ENCODE measurements at regions not wholly inside any gene's neighbourhood (a gene's known extent, or its start where the extent isn't known, plus 50 kb on each side); places are given as distances from the start of the nearest gene placed in this dataset.
A peak's percentile ranks its signal among the peaks of the same experiment; 100 is the strongest.

DNA sequence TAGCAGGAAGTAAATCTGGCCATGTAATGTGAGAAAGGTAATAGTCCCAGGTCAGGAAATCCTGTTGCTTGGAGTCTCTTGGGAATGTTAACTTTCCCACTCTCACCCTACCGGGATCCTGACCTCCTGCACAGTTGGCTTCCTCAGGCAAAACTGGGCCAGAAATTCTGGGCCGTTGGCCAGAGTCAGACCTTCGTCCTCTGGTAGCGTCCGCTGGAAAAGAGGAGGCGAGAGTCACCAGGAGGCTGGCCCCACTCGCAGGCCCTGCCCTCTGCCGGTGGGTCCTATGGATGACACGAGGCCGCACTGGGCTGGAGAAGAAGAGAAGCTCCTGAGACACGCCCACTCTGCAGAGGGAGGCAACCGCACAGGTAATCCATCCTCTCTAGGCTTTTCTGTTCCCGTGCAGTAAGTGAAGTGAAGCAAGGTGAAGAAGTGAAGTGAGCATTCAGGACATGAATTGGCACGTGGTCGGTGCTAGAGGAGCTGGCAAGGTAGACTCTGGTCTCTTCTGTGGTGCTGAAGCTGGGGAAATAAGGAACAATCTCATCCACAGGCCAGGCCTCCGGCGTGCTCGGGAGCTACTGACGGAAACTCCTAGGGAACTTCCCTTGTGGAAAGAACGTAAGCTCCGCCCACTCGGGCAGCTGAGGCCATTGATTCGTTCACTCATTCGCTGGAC, 182.7 kb upstream of the GLI2 start:
- H3K4me3 ChIP-seq (replicated peaks in 1 of 3; ENCODE audit: insufficient read depth in 1 of 3, low read depth in 2 of 3, low read length in 3 of 3): peak overlapping the region in 1 of 3 experiments; percentile 20; a peak in 3 of 6 replicates
- intact Hi-C loops (cut with micrococcal nuclease; ENCODE audit: unreplicated experiment): loop anchor here (1.0 to 5.0 kb wide), 5 partner anchors 36 to 210 kb away; no protein-coding TSS in a partner anchor
- ChIA-PET CTCF (ENCODE audit: low intra/inter-chr PET ratio, low total read pairs) (interaction anchor here (0.5 to 2.4 kb wide), 9 partner anchors 24 to 210 kb away, joined by 3 to 17 read pairs (median 6); no protein-coding TSS in a partner anchor), POLR2A (interaction anchor here (0.6 to 6.3 kb wide), 9 partner anchors 12 to 209 kb away, joined by 3 to 105 read pairs (median 3); no protein-coding TSS in a partner anchor)
- H3K9ac ChIP-seq (ENCODE audit: insufficient read depth, low read depth, low read length): peak overlapping the region; percentile 40; the same call in 1 of the 2 replicates
- H3K4me1 ChIP-seq (ENCODE audit: insufficient read depth, low read length): peaks cover 92% of the 10 kb centered on the region
- H4K20me1 ChIP-seq (ENCODE audit: insufficient read depth, low read length): no peaks in the 10 kb centered on the region
- 16% methylated on average over 23 of the region's 24 CpGs for WGBS (ENCODE audit: low lambda C conversion rate)
- no peak overlapping the region for H2AFZ ChIP-seq (ENCODE audit: low read length)
- ATAC-seq (peak; percentile 91), DNase-seq (ENCODE audit: low spot score) (peak; percentile 90), FAIRE-seq (peak; percentile 70)
- in situ Hi-C loops (cut with HindIII; ENCODE audit: extremely low pct_ligation_motif_present, low pct_unique_long_range_greater_than_20kb): loop anchor here (5.0 to 10.0 kb wide), 3 partner anchors 36 to 211 kb away; no protein-coding TSS in a partner anchor
- H3K36me3 ChIP-seq (replicated peaks in 1 of 2; ENCODE audit: control insufficient read depth in 1 of 2, insufficient read depth in 2 of 2, low read length in 2 of 2): no peaks in the 10 kb centered on the region
- no TSS peak for BruUV-seq (replicated peaks)
- peak overlapping the region; percentile 44 for H3K27ac ChIP-seq (ENCODE audit: extremely low read length, insufficient read depth, low read length)
- H3K27me3 ChIP-seq (ENCODE audit: control insufficient read depth in 1 of 2, insufficient read depth in 2 of 2, low read length in 2 of 2): peaks cover 6 to 19% of the 10 kb centered on the region in 2 experiments; a peak in 4 of 5 replicates
- peak overlapping the region; percentile 62 for H3K4me2 ChIP-seq (ENCODE audit: low read depth, low read length)
- H3K9me3 ChIP-seq (ENCODE audit: low read length): no peaks in the 10 kb centered on the region
- H3K79me2 ChIP-seq (ENCODE audit: insufficient read depth, low read length): no peaks in the 10 kb centered on the region
- TF ChIP-seq ZNF878 (CRISPR knock-in tag; IDR thresholded peaks at IDR 0.05) (no peak), ZNF430 (CRISPR knock-in tag; IDR thresholded peaks at IDR 0.05) (peak; percentile 94; the same call in 1 of the 2 replicates), ZNF136 (CRISPR knock-in tag; IDR thresholded peaks at IDR 0.05; ENCODE audit: low read depth) (0 out of 2 replicates have a peak, but pooled peaks have one; percentile 42), HIVEP1 (CRISPR knock-in tag; IDR thresholded peaks at IDR 0.05) (0 out of 2 replicates have a peak, but pooled peaks have one; percentile 55), KAT8 (CRISPR knock-in tag; IDR thresholded peaks at IDR 0.05) (peak; percentile 75; the same call in 1 of the 2 replicates), ZSCAN22 (CRISPR knock-in tag; IDR thresholded peaks at IDR 0.05) (peak; percentile 82), MTF1 (CRISPR knock-in tag; IDR thresholded peaks at IDR 0.05) (no peak), ZNF383 (CRISPR knock-in tag; IDR thresholded peaks at IDR 0.05; ENCODE audit: borderline replicate concordance) (0 out of 2 replicates have a peak, but pooled peaks have one; percentile 82), ZNF709 (CRISPR knock-in tag; IDR thresholded peaks at IDR 0.05) (peak; percentile 78; the same call in 1 of the 2 replicates), PAWR (CRISPR knock-in tag; IDR thresholded peaks at IDR 0.05; ENCODE audit: borderline replicate concordance) (peak; percentile 83; the same call in 1 of the 2 replicates), JUNB (CRISPR knock-in tag; IDR thresholded peaks at IDR 0.05; ENCODE audit: borderline replicate concordance) (no peak), RELA (CRISPR knock-in tag; IDR thresholded peaks at IDR 0.05) (0 out of 2 replicates have a peak, but pooled peaks have one; percentile 76), GATAD2A (CRISPR knock-in tag; IDR thresholded peaks at IDR 0.05) (peak; percentile 91), ZNF431 (CRISPR knock-in tag; IDR thresholded peaks at IDR 0.05; ENCODE audit: borderline replicate concordance, low read depth) (peak; percentile 62; the same call in 1 of the 2 replicates), HNF4A (CRISPR knock-in tag; IDR thresholded peaks at IDR 0.05) (peak; percentile 81)
- TF ChIP-seq, protein P1, sequence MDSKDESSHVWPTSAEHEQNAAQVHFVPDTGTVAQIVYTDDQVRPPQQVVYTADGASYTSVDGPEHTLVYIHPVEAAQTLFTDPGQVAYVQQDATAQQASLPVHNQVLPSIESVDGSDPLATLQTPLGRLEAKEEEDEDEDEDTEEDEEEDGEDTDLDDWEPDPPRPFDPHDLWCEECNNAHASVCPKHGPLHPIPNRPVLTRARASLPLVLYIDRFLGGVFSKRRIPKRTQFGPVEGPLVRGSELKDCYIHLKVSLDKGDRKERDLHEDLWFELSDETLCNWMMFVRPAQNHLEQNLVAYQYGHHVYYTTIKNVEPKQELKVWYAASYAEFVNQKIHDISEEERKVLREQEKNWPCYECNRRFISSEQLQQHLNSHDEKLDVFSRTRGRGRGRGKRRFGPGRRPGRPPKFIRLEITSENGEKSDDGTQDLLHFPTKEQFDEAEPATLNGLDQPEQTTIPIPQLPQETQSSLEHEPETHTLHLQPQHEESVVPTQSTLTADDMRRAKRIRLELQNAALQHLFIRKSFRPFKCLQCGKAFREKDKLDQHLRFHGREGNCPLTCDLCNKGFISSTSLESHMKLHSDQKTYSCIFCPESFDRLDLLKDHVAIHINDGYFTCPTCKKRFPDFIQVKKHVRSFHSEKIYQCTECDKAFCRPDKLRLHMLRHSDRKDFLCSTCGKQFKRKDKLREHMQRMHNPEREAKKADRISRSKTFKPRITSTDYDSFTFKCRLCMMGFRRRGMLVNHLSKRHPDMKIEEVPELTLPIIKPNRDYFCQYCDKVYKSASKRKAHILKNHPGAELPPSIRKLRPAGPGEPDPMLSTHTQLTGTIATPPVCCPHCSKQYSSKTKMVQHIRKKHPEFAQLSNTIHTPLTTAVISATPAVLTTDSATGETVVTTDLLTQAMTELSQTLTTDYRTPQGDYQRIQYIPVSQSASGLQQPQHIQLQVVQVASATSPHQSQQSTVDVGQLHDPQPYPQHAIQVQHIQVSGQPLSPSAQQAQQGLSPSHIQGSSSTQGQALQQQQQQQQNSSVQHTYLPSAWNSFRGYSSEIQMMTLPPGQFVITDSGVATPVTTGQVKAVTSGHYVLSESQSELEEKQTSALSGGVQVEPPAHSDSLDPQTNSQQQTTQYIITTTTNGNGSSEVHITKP (CRISPR knock-in tag; IDR thresholded peaks at IDR 0.05; ENCODE audit: low read depth): peak; percentile 73
- TF ChIP-seq, protein P2, sequence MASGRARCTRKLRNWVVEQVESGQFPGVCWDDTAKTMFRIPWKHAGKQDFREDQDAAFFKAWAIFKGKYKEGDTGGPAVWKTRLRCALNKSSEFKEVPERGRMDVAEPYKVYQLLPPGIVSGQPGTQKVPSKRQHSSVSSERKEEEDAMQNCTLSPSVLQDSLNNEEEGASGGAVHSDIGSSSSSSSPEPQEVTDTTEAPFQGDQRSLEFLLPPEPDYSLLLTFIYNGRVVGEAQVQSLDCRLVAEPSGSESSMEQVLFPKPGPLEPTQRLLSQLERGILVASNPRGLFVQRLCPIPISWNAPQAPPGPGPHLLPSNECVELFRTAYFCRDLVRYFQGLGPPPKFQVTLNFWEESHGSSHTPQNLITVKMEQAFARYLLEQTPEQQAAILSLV (CRISPR knock-in tag; IDR thresholded peaks at IDR 0.05; ENCODE audit: borderline replicate concordance): peak; percentile 82
- TF ChIP-seq, protein P3, sequence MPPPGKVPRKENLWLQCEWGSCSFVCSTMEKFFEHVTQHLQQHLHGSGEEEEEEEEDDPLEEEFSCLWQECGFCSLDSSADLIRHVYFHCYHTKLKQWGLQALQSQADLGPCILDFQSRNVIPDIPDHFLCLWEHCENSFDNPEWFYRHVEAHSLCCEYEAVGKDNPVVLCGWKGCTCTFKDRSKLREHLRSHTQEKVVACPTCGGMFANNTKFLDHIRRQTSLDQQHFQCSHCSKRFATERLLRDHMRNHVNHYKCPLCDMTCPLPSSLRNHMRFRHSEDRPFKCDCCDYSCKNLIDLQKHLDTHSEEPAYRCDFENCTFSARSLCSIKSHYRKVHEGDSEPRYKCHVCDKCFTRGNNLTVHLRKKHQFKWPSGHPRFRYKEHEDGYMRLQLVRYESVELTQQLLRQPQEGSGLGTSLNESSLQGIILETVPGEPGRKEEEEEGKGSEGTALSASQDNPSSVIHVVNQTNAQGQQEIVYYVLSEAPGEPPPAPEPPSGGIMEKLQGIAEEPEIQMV (CRISPR knock-in tag; IDR thresholded peaks at IDR 0.05; ENCODE audit: low read depth): peak; percentile 99
